ENCODE measurements at regions not wholly inside any gene's neighbourhood (a gene's known extent, or its start where the extent isn't known, plus 50 kb on each side); places are given as distances from the start of the nearest gene placed in this dataset.

- no peaks in the 10 kb centered on the region for H3K9me3 Mint-ChIP-seq
- POLR2A ChIA-PET, result no interaction called here
- WGBS (ENCODE audit: insufficient coverage), result no CpG with 5 or more reads among the region's 2 CpGs
- CTCF ChIA-PET, result no interaction called here
- H3K9me3 ChIP-seq, result no peaks in the 10 kb centered on the region
- no peak overlapping the region for H3K4me3 Mint-ChIP-seq
- no peaks in the 10 kb centered on the region for H3K4me1 Mint-ChIP-seq
- no peak overlapping the region for H3K4me3 ChIP-seq (ENCODE audit: control insufficient read depth in 1 of 2, extremely low read depth in 1 of 2, low read length in 1 of 2)
- H3K27me3 ChIP-seq (replicated peaks in 1 of 2; ENCODE audit: control insufficient read depth in 2 of 2, extremely low read depth in 1 of 2, insufficient read depth in 2 of 2, low read length in 1 of 2), result peaks cover 0 to 6% of the 10 kb centered on the region in 2 experiments
- DNase-seq, result no peak
- no peak for ATAC-seq (replicated peaks in 1 of 4)
- H3K27ac ChIP-seq (ENCODE audit: low read length), result no peak overlapping the region
- H3K36me3 ChIP-seq (ENCODE audit: control insufficient read depth in 2 of 2, extremely low read depth in 1 of 2, insufficient read depth in 1 of 2, low read length in 1 of 2), result no peaks in the 10 kb centered on the region
- no peaks in the 10 kb centered on the region for H3K36me3 Mint-ChIP-seq
- H3K27me3 Mint-ChIP-seq, result peaks cover 16 to 32% of the 10 kb centered on the region in 2 donors
- H3K4me1 ChIP-seq (ENCODE audit: control insufficient read depth in 1 of 2, extremely low read depth in 1 of 2, insufficient read depth in 2 of 2, low read length in 2 of 2), result no peaks in the 10 kb centered on the region
- no peak overlapping the region for H3K27ac Mint-ChIP-seq
Measured at GRCh38 chr2:114118088-114118487, 228.2 kb downstream of the ACTR3 start.

DNA sequence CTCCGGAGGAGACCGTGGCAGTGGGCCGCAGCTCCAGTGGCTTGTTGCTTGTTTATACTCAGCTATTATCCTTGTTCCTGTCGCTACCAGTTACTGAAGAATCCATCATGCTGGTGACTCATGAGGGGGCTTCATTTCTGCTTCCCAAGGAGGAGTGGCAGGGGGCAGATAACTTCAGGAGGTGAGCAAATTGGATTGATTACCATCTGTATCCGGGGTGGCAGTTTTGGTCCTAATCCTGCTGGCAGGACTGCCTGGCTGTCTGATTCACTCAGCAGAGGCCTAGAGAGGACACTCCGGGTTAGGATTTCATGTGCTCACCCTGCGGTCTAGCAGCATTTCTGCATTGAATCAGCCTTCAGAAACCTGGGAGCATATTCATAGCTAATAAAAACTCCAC lies 230.0 kb downstream of the ACTR3 start:
- Histone ChIP-seq H3K27me3 (replicated peaks in 1 of 2; ENCODE audit: control insufficient read depth in 2 of 2, extremely low read depth in 1 of 2, insufficient read depth in 2 of 2, low read length in 1 of 2) (peaks cover 0 to 11% of the 10 kb centered on the region in 2 experiments), H3K27ac (ENCODE audit: low read length) (no peak overlapping the region), H3K9me3 (no peaks in the 10 kb centered on the region), H3K4me1 (ENCODE audit: control insufficient read depth in 1 of 2, extremely low read depth in 1 of 2, insufficient read depth in 2 of 2, low read length in 2 of 2) (no peaks in the 10 kb centered on the region), H3K36me3 (ENCODE audit: control insufficient read depth in 2 of 2, extremely low read depth in 1 of 2, insufficient read depth in 1 of 2, low read length in 1 of 2) (no peaks in the 10 kb centered on the region), H3K4me3 (ENCODE audit: control insufficient read depth in 1 of 2, extremely low read depth in 1 of 2, low read length in 1 of 2) (no peak overlapping the region)
- peaks cover 9 to 28% of the 10 kb centered on the region in 2 donors for H3K27me3 Mint-ChIP-seq
- CTCF ChIA-PET, result no interaction called here
- no peak for DNase-seq
- H3K4me3 Mint-ChIP-seq, result no peak overlapping the region
- POLR2A ChIA-PET, result no interaction called here
- WGBS (ENCODE audit: insufficient coverage), result 93% methylated on average over 3 of the region's 7 CpGs
- H3K9me3 Mint-ChIP-seq, result no peaks in the 10 kb centered on the region
- ATAC-seq (replicated peaks in 1 of 4), result no peak
- H3K27ac Mint-ChIP-seq, result no peak overlapping the region
- H3K4me1 Mint-ChIP-seq, result no peaks in the 10 kb centered on the region
- no peaks in the 10 kb centered on the region for H3K36me3 Mint-ChIP-seq

DNA sequence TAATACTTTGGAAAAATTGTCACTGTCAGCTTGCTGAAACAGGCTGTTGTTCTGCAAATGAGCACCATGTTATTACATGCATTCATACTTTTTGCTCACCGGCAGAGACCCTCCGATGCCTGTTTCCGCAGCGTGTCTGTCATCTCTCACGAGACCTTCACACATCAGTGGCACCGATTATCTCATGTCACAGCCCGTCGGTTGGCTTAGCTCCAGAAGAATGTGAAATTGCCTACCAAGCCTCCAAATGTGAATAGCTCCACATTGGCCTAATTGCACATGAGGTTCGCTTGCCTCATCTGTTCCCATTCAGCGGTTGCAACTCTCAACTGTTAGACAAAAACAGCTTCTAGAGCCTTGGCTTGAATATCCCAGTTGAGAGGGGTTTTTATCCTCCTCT lies 233.0 kb downstream of the ACTR3 start:
- Mint-ChIP-seq H3K27ac (no peak overlapping the region), H3K27me3 (peaks cover 10 to 17% of the 10 kb centered on the region in 2 donors), H3K4me1 (no peaks in the 10 kb centered on the region), H3K4me3 (no peak overlapping the region), H3K9me3 (no peaks in the 10 kb centered on the region), H3K36me3 (no peaks in the 10 kb centered on the region)
- H3K4me1 ChIP-seq (ENCODE audit: control insufficient read depth in 1 of 2, extremely low read depth in 1 of 2, insufficient read depth in 2 of 2, low read length in 2 of 2), result no peaks in the 10 kb centered on the region
- H3K27ac ChIP-seq (ENCODE audit: low read length), result no peak overlapping the region
- H3K36me3 ChIP-seq (ENCODE audit: control insufficient read depth in 2 of 2, extremely low read depth in 1 of 2, insufficient read depth in 1 of 2, low read length in 1 of 2), result no peaks in the 10 kb centered on the region
- H3K9me3 ChIP-seq, result no peaks in the 10 kb centered on the region
- no peak overlapping the region for H3K4me3 ChIP-seq (ENCODE audit: control insufficient read depth in 1 of 2, extremely low read depth in 1 of 2, low read length in 1 of 2)
- ATAC-seq (replicated peaks in 1 of 4) (no peak), DNase-seq (no peak)
- H3K27me3 ChIP-seq (replicated peaks in 1 of 2; ENCODE audit: control insufficient read depth in 2 of 2, extremely low read depth in 1 of 2, insufficient read depth in 2 of 2, low read length in 1 of 2), result peaks cover 0 to 13% of the 10 kb centered on the region in 2 experiments
- 83% methylated on average over 9 of the region's 10 CpGs for WGBS (ENCODE audit: insufficient coverage)
- ChIA-PET POLR2A (no interaction called here), CTCF (no interaction called here)

GRCh38 chr2:114123925-114124324 lies 234.0 kb downstream of the ACTR3 start:
- ChIA-PET CTCF (no interaction called here), POLR2A (no interaction called here)
- Mint-ChIP-seq H3K27ac (no peak overlapping the region), H3K4me1 (no peaks in the 10 kb centered on the region), H3K36me3 (no peaks in the 10 kb centered on the region), H3K27me3 (peaks cover 15 to 21% of the 10 kb centered on the region in 2 donors), H3K9me3 (no peaks in the 10 kb centered on the region), H3K4me3 (no peak overlapping the region)
- Histone ChIP-seq H3K27ac (ENCODE audit: low read length) (no peak overlapping the region), H3K36me3 (ENCODE audit: control insufficient read depth in 2 of 2, extremely low read depth in 1 of 2, insufficient read depth in 1 of 2, low read length in 1 of 2) (no peaks in the 10 kb centered on the region), H3K9me3 (no peaks in the 10 kb centered on the region), H3K4me3 (ENCODE audit: control insufficient read depth in 1 of 2, extremely low read depth in 1 of 2, low read length in 1 of 2) (no peak overlapping the region), H3K4me1 (ENCODE audit: control insufficient read depth in 1 of 2, extremely low read depth in 1 of 2, insufficient read depth in 2 of 2, low read length in 2 of 2) (no peaks in the 10 kb centered on the region), H3K27me3 (replicated peaks in 1 of 2; ENCODE audit: control insufficient read depth in 2 of 2, extremely low read depth in 1 of 2, insufficient read depth in 2 of 2, low read length in 1 of 2) (peaks cover 0 to 13% of the 10 kb centered on the region in 2 experiments)
- DNase-seq, result no peak
- no peak for ATAC-seq (replicated peaks in 1 of 4)
- WGBS (ENCODE audit: insufficient coverage), result 100% methylated on average over 1 of the region's 3 CpGs

- Mint-ChIP-seq H3K4me1 (no peaks in the 10 kb centered on the region), H3K27me3 (peaks cover 22 to 41% of the 10 kb centered on the region in 2 donors), H3K9me3 (no peaks in the 10 kb centered on the region), H3K27ac (no peak overlapping the region), H3K4me3 (no peak overlapping the region), H3K36me3 (no peaks in the 10 kb centered on the region)
- no peaks in the 10 kb centered on the region for H3K9me3 ChIP-seq
- no peak for DNase-seq
- H3K27ac ChIP-seq (ENCODE audit: low read length), result no peak overlapping the region
- H3K4me3 ChIP-seq (ENCODE audit: control insufficient read depth in 1 of 2, extremely low read depth in 1 of 2, low read length in 1 of 2), result no peak overlapping the region
- ChIA-PET CTCF (no interaction called here), POLR2A (no interaction called here)
- 57% methylated on average over 1 of the region's 2 CpGs for WGBS (ENCODE audit: insufficient coverage)
- ATAC-seq (replicated peaks in 1 of 4), result no peak
- H3K27me3 ChIP-seq (replicated peaks in 1 of 2; ENCODE audit: control insufficient read depth in 2 of 2, extremely low read depth in 1 of 2, insufficient read depth in 2 of 2, low read length in 1 of 2), result peaks cover 0 to 10% of the 10 kb centered on the region in 2 experiments
- H3K36me3 ChIP-seq (ENCODE audit: control insufficient read depth in 2 of 2, extremely low read depth in 1 of 2, insufficient read depth in 1 of 2, low read length in 1 of 2), result no peaks in the 10 kb centered on the region
- no peaks in the 10 kb centered on the region for H3K4me1 ChIP-seq (ENCODE audit: control insufficient read depth in 1 of 2, extremely low read depth in 1 of 2, insufficient read depth in 2 of 2, low read length in 2 of 2)
Measured at GRCh38 chr2:114127372-114127771, 237.5 kb downstream of the ACTR3 start.

DNA sequence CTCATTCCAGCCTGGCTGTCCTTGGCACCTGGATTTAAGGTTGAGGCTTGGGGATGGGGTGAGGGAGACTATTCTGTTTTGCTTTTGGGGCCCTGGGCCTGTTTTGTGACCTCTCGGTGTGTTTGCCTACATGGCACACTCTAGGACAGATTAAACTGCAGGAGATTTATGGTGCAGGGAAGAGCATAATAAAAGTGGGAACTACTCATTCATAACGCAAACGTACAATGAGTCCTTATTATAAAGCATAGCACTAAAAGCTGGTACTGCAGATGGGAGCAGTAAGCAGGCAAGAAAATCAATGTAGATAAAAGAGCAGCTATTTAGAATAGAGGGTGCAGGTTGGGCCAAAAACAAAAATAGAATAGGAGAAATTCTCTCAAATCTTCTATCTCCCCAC lies 238.4 kb downstream of the ACTR3 start:
- Mint-ChIP-seq H3K27me3 (peaks cover 22 to 47% of the 10 kb centered on the region in 2 donors), H3K4me3 (no peak overlapping the region), H3K9me3 (no peaks in the 10 kb centered on the region), H3K4me1 (no peaks in the 10 kb centered on the region), H3K36me3 (no peaks in the 10 kb centered on the region), H3K27ac (no peak overlapping the region)
- CTCF ChIA-PET, result no interaction called here
- ATAC-seq (replicated peaks in 1 of 4), result no peak
- Histone ChIP-seq H3K4me3 (ENCODE audit: control insufficient read depth in 1 of 2, extremely low read depth in 1 of 2, low read length in 1 of 2) (no peak overlapping the region), H3K9me3 (no peaks in the 10 kb centered on the region), H3K36me3 (ENCODE audit: control insufficient read depth in 2 of 2, extremely low read depth in 1 of 2, insufficient read depth in 1 of 2, low read length in 1 of 2) (no peaks in the 10 kb centered on the region), H3K27me3 (replicated peaks in 1 of 2; ENCODE audit: control insufficient read depth in 2 of 2, extremely low read depth in 1 of 2, insufficient read depth in 2 of 2, low read length in 1 of 2) (peaks cover 0 to 10% of the 10 kb centered on the region in 2 experiments), H3K27ac (ENCODE audit: low read length) (no peak overlapping the region), H3K4me1 (ENCODE audit: control insufficient read depth in 1 of 2, extremely low read depth in 1 of 2, insufficient read depth in 2 of 2, low read length in 2 of 2) (no peaks in the 10 kb centered on the region)
- POLR2A ChIA-PET, result no interaction called here
- DNase-seq, result no peak
- 86% methylated on average over 1 of the region's 3 CpGs for whole genome bisulfite sequencing (ENCODE audit: insufficient coverage)

DNA sequence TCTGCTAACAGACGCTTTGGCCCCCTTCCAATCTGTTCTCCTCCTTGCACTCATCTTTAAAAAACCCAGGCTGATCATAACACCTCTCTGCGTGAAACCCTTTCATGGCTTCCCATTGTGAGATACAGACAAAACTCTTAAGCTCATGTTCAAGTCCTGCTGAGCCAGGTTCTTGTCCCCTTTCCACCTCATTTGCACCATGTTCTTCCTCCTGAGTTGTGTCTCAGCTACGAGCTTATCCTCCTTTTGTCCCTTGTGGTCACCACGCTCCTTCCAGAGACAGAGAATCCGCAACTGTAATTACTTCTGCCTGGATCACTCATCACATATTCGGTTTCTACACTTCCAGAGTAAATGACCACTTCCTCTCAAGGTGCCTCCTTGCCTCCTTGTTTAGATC lies 238.8 kb downstream of the ACTR3 start:
- Mint-ChIP-seq H3K4me1 (no peaks in the 10 kb centered on the region), H3K36me3 (no peaks in the 10 kb centered on the region), H3K9me3 (no peaks in the 10 kb centered on the region), H3K27me3 (peaks cover 22 to 44% of the 10 kb centered on the region in 2 donors), H3K4me3 (no peak overlapping the region), H3K27ac (no peak overlapping the region)
- Histone ChIP-seq H3K9me3 (no peaks in the 10 kb centered on the region), H3K4me3 (ENCODE audit: control insufficient read depth in 1 of 2, extremely low read depth in 1 of 2, low read length in 1 of 2) (no peak overlapping the region), H3K4me1 (ENCODE audit: control insufficient read depth in 1 of 2, extremely low read depth in 1 of 2, insufficient read depth in 2 of 2, low read length in 2 of 2) (no peaks in the 10 kb centered on the region), H3K36me3 (ENCODE audit: control insufficient read depth in 2 of 2, extremely low read depth in 1 of 2, insufficient read depth in 1 of 2, low read length in 1 of 2) (no peaks in the 10 kb centered on the region), H3K27ac (ENCODE audit: low read length) (no peak overlapping the region), H3K27me3 (replicated peaks in 1 of 2; ENCODE audit: control insufficient read depth in 2 of 2, extremely low read depth in 1 of 2, insufficient read depth in 2 of 2, low read length in 1 of 2) (peaks cover 0 to 10% of the 10 kb centered on the region in 2 experiments)
- ChIA-PET CTCF (no interaction called here), POLR2A (no interaction called here)
- no peak for ATAC-seq (replicated peaks in 1 of 4)
- 69% methylated on average over 5 of the region's 6 CpGs for WGBS (ENCODE audit: insufficient coverage)
- DNase-seq, result no peak

All from T-cell (primary cell).